Vagina (tissue), 2 donors: ENCODE measurements at regions not wholly inside any gene's neighbourhood (a gene's known extent, or its start where the extent isn't known, plus 50 kb on each side); places are given as distances from the start of the nearest gene placed in this dataset.

ENCODE experiments used
- DNase-seq, 2 donors: peaks; one replicate each; pipeline ENCODE4 v3.0.0-alpha.2; 2017; ENCODE audit errors: extremely low spot score in 2 of 2
- H3K27ac ChIP-seq: fragments of 200-600 bp; sonication (generic); one replicate; pipeline ENCODE4 v1.5.1; 2019
- H3K27me3 ChIP-seq: fragments of 200-600 bp; sonication (generic); one replicate; pipeline ENCODE4 v1.5.1; 2019
- H3K36me3 ChIP-seq, 2 donors: fragments of 200-600 bp; sonication (generic); one replicate each; pipeline ENCODE4 v1.5.1; 2017 to 2019
- H3K4me1 ChIP-seq: fragments of 200-600 bp; sonication (generic); one replicate; pipeline ENCODE4 v1.5.1; 2019
- H3K4me3 ChIP-seq, 2 donors: fragments of 200-600 bp; sonication (generic); 1 replicate in 1 of 2; 2 replicates in 1 of 2; pipeline ENCODE4 v1.5.1; 2016 to 2019
- H3K9me3 ChIP-seq: fragments of 200-600 bp; sonication (generic); one replicate; pipeline ENCODE4 v1.5.1; 2019
- CTCF ChIP-seq, 3 experiments: fragments of 450-650 bp in 2 of 3; fragments of 200-600 bp in 1 of 3; sonication (generic) in 1 of 3; IDR thresholded peaks; one replicate each; pipeline ENCODE4 v1.5.1; 2017 to 2019; ENCODE audit warnings: antibody characterized with exemption in 3 of 3, mild to moderate bottlenecking in 2 of 3, moderate library complexity in 2 of 3
- POLR2A ChIP-seq, 2 donors: fragments of 450-650 bp; IDR thresholded peaks; one replicate each; pipeline ENCODE4 v1.6.1; 2017; ENCODE audit warnings: antibody characterized with exemption in 2 of 2, mild to moderate bottlenecking in 2 of 2, moderate library complexity in 2 of 2
- POLR2AphosphoS5 ChIP-seq, 2 donors: sonication (generic); formaldehyde crosslinking; IDR thresholded peaks; one replicate each; pipeline ENCODE4 v1.9.0; 2017; ENCODE audit warnings: antibody characterized with exemption in 2 of 2, mild to moderate bottlenecking in 2 of 2, low read depth in 1 of 2; ENCODE audit not compliant: insufficient read depth in 1 of 2
- intact Hi-C: fragments of 100-400 bp; cut with DNase I; formaldehyde crosslinking; loops from one replicate; pipeline ENCODE4 v1.15.1; 2023

- Histone ChIP-seq H3K4me1 (no peaks in the 10 kb centered on the region), H3K27me3 (no peaks in the 10 kb centered on the region), H3K9me3 (no peaks in the 10 kb centered on the region), H3K36me3 (no peaks in the 10 kb centered on the region), H3K27ac (no peak overlapping the region), H3K4me3 (no peak overlapping the region)
- DNase-seq = no peak
- no peak for TF ChIP-seq CTCF (IDR thresholded peaks at IDR 0.05)
- no peak for TF ChIP-seq POLR2A (IDR thresholded peaks at IDR 0.05)
- TF ChIP-seq POLR2AphosphoS5 (IDR thresholded peaks at IDR 0.05; ENCODE audit: insufficient read depth in 1 of 2, low read depth in 1 of 2) = no peak
- intact Hi-C loops = no loop called here
These were observed 66.3 kb upstream of the UFM1 start for GRCh38 chr13:38283346-38283745.

GRCh38 chr13:38265132-38265497, 84.5 kb upstream of the UFM1 start:
- no peak overlapping the region for H3K4me3 ChIP-seq
- no peaks in the 10 kb centered on the region for H3K9me3 ChIP-seq
- intact Hi-C loops = no loop called here
- no peaks in the 10 kb centered on the region for H3K27me3 ChIP-seq
- H3K36me3 ChIP-seq = no peaks in the 10 kb centered on the region
- no peak for DNase-seq
- no peaks in the 10 kb centered on the region for H3K4me1 ChIP-seq
- no peak overlapping the region for H3K27ac ChIP-seq
- TF ChIP-seq CTCF (IDR thresholded peaks at IDR 0.05) (no peak), POLR2AphosphoS5 (IDR thresholded peaks at IDR 0.05; ENCODE audit: insufficient read depth in 1 of 2, low read depth in 1 of 2) (no peak), POLR2A (IDR thresholded peaks at IDR 0.05) (no peak)

- Histone ChIP-seq H3K4me3 (no peak overlapping the region), H3K27ac (no peak overlapping the region)
- intact Hi-C loops = no loop called here
These were observed 85.1 kb upstream of the UFM1 start for GRCh38 chr13:38264363-38265131.

GRCh38 chr13:38262211-38262610, 87.4 kb upstream of the UFM1 start:
- no peak overlapping the region for H3K4me3 ChIP-seq
- DNase-seq = no peak
- no peaks in the 10 kb centered on the region for H3K36me3 ChIP-seq
- no peaks in the 10 kb centered on the region for H3K4me1 ChIP-seq
- intact Hi-C loops = no loop called here
- TF ChIP-seq POLR2A (IDR thresholded peaks at IDR 0.05) (no peak), CTCF (IDR thresholded peaks at IDR 0.05) (no peak), POLR2AphosphoS5 (IDR thresholded peaks at IDR 0.05; ENCODE audit: insufficient read depth in 1 of 2, low read depth in 1 of 2) (no peak)
- no peaks in the 10 kb centered on the region for H3K27me3 ChIP-seq
- no peaks in the 10 kb centered on the region for H3K9me3 ChIP-seq
- H3K27ac ChIP-seq = no peak overlapping the region

More at GRCh38 chr13:38264363-38265131, 85.1 kb upstream of the UFM1 start:
- Histone ChIP-seq H3K9me3 (no peaks in the 10 kb centered on the region), H3K27me3 (no peaks in the 10 kb centered on the region), H3K36me3 (no peaks in the 10 kb centered on the region), H3K4me1 (no peaks in the 10 kb centered on the region)
- TF ChIP-seq POLR2A (IDR thresholded peaks at IDR 0.05) (no peak), CTCF (IDR thresholded peaks at IDR 0.05) (no peak), POLR2AphosphoS5 (IDR thresholded peaks at IDR 0.05; ENCODE audit: insufficient read depth in 1 of 2, low read depth in 1 of 2) (no peak)
- no peak for DNase-seq

GRCh38 chr13:38255600-38255999, 94.1 kb upstream of the UFM1 start:
- H3K36me3 ChIP-seq = no peaks in the 10 kb centered on the region
- no peaks in the 10 kb centered on the region for H3K9me3 ChIP-seq
- no peaks in the 10 kb centered on the region for H3K4me1 ChIP-seq
- intact Hi-C loops = no loop called here
- no peak overlapping the region for H3K27ac ChIP-seq
- DNase-seq = no peak
- TF ChIP-seq POLR2AphosphoS5 (IDR thresholded peaks at IDR 0.05; ENCODE audit: insufficient read depth in 1 of 2, low read depth in 1 of 2) = no peak
- TF ChIP-seq CTCF (IDR thresholded peaks at IDR 0.05) = no peak
- TF ChIP-seq POLR2A (IDR thresholded peaks at IDR 0.05) = no peak
- H3K4me3 ChIP-seq = no peak overlapping the region
- no peaks in the 10 kb centered on the region for H3K27me3 ChIP-seq
